Progenitor cell of endocrine pancreas (in vitro differentiated cells): ENCODE measurements at regions not wholly inside any gene's neighbourhood (a gene's known extent, or its start where the extent isn't known, plus 50 kb on each side); places are given as distances from the start of the nearest gene placed in this dataset.
"Not testable (repeated sequence)": the region's sequence is repeated elsewhere in the genome, so short reads cannot be mapped to it uniquely, and the experiment has no call there.

ENCODE experiments used
- DNase-seq: peaks from one replicate; pipeline ENCODE4 v3.0.0; 2021; ENCODE audit warnings: low spot score; ENCODE audit not compliant: unreplicated experiment
- H3K27ac Mint-ChIP-seq: 2 replicates; pipeline ENCODE4 v1.8.0; 2021; ENCODE audit warnings: mild to moderate bottlenecking, moderate library complexity, mixed read lengths
- H3K27me3 Mint-ChIP-seq: 2 replicates; pipeline ENCODE4 v1.8.0; 2021; ENCODE audit warnings: mixed read lengths
- H3K36me3 Mint-ChIP-seq: 2 replicates; pipeline ENCODE4 v1.8.0; 2022; ENCODE audit warnings: mixed read lengths; ENCODE audit not compliant: insufficient read depth
- H3K4me1 Mint-ChIP-seq: 2 replicates; pipeline ENCODE4 v1.8.0; 2021; ENCODE audit warnings: low read depth, mixed read lengths
- H3K4me3 Mint-ChIP-seq: 2 replicates; pipeline ENCODE4 v1.8.0; 2021; ENCODE audit warnings: low read depth, mild to moderate bottlenecking, moderate library complexity, mixed read lengths
- H3K9me3 Mint-ChIP-seq: 2 replicates; pipeline ENCODE4 v1.8.0; 2021; ENCODE audit warnings: low read depth, mixed read lengths
- CTCF ChIP-seq: fragments of 200-600 bp; sonication (generic); IDR thresholded peaks from one replicate; pipeline ENCODE4 v1.5.0; 2021; ENCODE audit warnings: antibody characterized with exemption, mild to moderate bottlenecking; ENCODE audit not compliant: unreplicated experiment

GRCh38 chr12:91877022-91877421 lies 268.6 kb downstream of the BTG1 start:
- peaks cover 17% of the 10 kb centered on the region for H3K4me1 Mint-ChIP-seq
- TF ChIP-seq CTCF: no peak
- H3K27ac Mint-ChIP-seq: no peak overlapping the region
- no peak for DNase-seq
- H3K9me3 Mint-ChIP-seq: no peaks in the 10 kb centered on the region
- H3K27me3 Mint-ChIP-seq: no peaks in the 10 kb centered on the region
- H3K36me3 Mint-ChIP-seq: no peaks in the 10 kb centered on the region
- H3K4me3 Mint-ChIP-seq: no peak overlapping the region

- not testable (repeated sequence) for H3K27ac Mint-ChIP-seq, H3K9me3 Mint-ChIP-seq, H3K27me3 Mint-ChIP-seq, H3K4me3 Mint-ChIP-seq, H3K36me3 Mint-ChIP-seq, DNase-seq
- H3K4me1 Mint-ChIP-seq: peaks cover 21% of the 10 kb centered on the region
Observed at GRCh38 chr12:91875671-91876070, 270.0 kb downstream of the BTG1 start.

- Mint-ChIP-seq H3K4me3 (no peak overlapping the region), H3K27me3 (no peaks in the 10 kb centered on the region), H3K4me1 (peaks cover 14% of the 10 kb centered on the region), H3K9me3 (no peaks in the 10 kb centered on the region), H3K36me3 (no peaks in the 10 kb centered on the region), H3K27ac (no peak overlapping the region)
- DNase-seq: no peak
- TF ChIP-seq CTCF: no peak
Observed at GRCh38 chr12:91874086-91874865, 271.4 kb downstream of the BTG1 start.

GRCh38 chr12:91871751-91872150 lies 273.9 kb downstream of the BTG1 start:
- TF ChIP-seq CTCF: no peak
- Mint-ChIP-seq H3K27ac (peak overlapping the region; percentile 51), H3K27me3 (no peaks in the 10 kb centered on the region), H3K36me3 (no peaks in the 10 kb centered on the region), H3K9me3 (no peaks in the 10 kb centered on the region), H3K4me3 (no peak overlapping the region), H3K4me1 (peaks cover 13% of the 10 kb centered on the region)
- no peak for DNase-seq

- peak overlapping the region; percentile 9 for H3K27ac Mint-ChIP-seq
Observed at GRCh38 chr12:91870872-91871707, 274.6 kb downstream of the BTG1 start.

More at GRCh38 chr12:91870872-91871707, 274.6 kb downstream of the BTG1 start:
- Mint-ChIP-seq H3K36me3 (no peaks in the 10 kb centered on the region), H3K9me3 (no peaks in the 10 kb centered on the region), H3K27me3 (no peaks in the 10 kb centered on the region), H3K4me3 (no peak overlapping the region), H3K4me1 (peaks cover 12% of the 10 kb centered on the region)
- TF ChIP-seq CTCF: no peak
- DNase-seq: no peak
